Caki2 (cell line): ENCODE measurements at regions not wholly inside any gene's neighbourhood (a gene's known extent, or its start where the extent isn't known, plus 50 kb on each side); places are given as distances from the start of the nearest gene placed in this dataset.

Experiments
- DNase-seq: peaks from one replicate; pipeline ENCODE4 v3.0.0-alpha.2; 2015; ENCODE audit warnings: low read depth
- in situ Hi-C: cut with HindIII; loops from 2 replicates; pipeline ENCODE4 v1.10.0; 2016; ENCODE audit warnings: low sequenced_read_pairs, low pct_unique_long_range_greater_than_20kb, mixed read lengths

GRCh38 chr15:46854564-46854963 is 862.7 kb upstream of the SEMA6D start:
- no peak for DNase-seq
- in situ Hi-C loops = no loop called here

DNA sequence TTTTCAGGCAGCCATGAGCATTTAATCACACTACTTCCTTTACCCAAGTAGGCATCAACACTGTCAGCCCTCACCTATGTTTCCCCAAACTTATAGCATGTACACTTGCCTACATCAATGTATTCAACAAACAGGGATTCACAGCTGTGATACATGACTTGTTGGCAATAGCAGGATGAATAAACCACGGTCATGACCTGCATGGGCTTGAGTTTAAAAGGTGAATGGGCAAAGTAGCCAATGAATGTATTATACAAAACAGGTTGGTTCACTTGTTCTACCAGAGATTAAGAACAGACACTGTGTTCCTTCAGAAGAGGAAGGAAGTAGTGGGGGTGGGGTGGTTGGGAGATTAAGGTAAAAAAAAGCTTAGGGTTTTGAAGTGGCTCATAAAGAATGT is 861.9 kb upstream of the SEMA6D start:
- in situ Hi-C loops = no loop called here
- no peak for DNase-seq

DNA sequence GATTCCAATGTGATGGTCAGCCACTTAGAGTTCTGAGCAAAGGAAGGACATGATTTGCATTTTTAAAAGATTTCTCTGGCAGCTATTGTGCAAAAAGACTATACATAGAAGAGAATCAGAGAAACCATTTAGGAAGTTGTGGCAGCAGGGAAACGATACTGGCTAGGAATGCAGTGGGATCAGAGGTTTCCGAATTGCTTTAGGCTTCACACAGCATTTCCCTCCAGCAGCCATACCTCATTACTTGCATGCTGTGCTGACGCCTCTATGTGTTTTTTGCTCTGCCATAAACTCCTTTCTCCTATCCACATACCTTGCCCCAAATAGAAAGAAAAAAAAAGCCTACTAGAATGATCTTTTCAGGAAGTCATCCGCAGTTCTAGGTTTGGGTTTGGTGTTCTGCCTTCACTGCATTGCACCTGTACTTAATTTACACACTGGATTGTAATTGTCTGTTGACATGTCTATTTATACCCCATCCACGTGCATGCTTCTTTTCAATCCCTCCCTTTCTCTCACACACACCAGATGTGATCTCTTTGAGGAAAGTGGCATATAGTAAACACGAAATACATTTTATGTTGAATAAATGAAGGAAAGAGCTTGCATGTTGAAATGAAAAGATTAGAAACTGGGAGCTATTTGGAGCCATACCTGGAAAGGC is 860.3 kb upstream of the SEMA6D start:
- in situ Hi-C loops = no loop called here
- DNase-seq = no peak

- DNase-seq = no peak
- in situ Hi-C loops = no loop called here
Observed at GRCh38 chr15:46858150-46858549, 859.2 kb upstream of the SEMA6D start.

DNA sequence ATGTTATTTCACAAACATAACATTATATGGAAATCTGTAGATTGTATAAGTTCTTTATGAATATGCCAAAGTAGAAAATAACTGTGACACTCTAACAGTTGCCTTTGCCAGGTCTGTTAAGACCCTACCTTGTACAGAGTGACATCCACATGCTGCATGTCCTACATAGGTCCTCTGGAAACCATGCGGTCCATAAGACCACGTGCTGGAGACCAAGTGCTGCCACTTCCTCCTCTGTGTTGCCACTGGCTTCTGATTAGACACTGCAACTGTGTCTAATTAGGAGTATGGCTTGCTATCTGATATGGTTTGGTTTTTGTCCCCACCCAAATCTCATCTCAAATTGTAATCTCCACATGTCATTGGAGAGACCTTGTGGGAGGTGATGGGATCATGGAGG is 855.5 kb upstream of the SEMA6D start:
- DNase-seq = no peak
- in situ Hi-C loops = no loop called here

DNA sequence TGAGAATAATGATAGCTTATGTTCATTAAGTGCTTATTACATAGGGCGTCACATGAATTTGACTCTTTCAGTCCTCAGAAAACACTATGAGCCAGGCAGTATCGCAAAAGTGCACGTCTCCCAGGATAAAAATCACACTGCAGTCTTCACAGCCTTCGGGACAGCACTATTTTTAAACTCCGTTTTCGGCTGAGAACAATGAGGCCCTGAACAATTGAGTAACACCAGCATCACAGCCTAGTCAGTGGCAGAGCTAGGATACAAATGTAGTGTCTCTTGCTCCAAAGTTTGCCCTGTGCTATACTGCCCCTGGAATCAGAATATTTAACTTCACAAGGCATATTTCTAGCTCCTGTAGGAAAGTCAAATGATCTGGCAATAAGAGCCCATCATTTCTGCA is 852.1 kb upstream of the SEMA6D start:
- in situ Hi-C loops = no loop called here
- no peak for DNase-seq

DNA sequence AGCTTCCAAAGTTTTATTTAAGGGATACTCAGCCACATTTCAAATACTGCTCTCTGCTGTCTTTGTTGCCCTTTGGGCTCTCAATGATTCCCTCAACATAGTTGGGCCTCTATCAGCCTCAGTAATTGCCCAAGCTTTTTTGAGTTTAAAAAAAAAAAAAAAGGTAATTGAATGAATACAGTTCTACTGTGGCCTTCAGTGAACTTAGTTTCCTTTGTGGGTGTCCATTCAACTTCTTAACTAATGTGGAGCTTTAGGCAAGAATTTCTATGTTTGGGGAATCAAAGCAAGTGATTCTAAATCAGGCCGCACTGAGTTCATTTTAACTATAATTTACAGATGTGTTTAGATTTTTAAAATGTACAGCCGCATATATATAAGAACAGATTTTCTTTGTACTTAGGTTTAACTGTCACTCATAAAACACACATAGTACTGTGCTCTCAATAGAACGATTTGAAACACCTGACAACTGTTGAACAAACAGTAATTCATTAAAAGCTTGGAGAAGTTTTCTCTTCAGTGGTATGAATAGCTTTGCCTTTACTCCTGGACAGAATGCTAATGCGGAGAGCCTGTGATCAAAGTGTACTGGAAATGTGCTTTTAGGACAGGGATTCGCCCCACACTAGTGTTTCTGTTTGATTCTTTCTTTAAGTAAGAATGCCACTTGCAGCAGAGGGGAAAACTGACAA is 844.9 kb upstream of the SEMA6D start:
- in situ Hi-C loops = no loop called here
- no peak for DNase-seq

DNA sequence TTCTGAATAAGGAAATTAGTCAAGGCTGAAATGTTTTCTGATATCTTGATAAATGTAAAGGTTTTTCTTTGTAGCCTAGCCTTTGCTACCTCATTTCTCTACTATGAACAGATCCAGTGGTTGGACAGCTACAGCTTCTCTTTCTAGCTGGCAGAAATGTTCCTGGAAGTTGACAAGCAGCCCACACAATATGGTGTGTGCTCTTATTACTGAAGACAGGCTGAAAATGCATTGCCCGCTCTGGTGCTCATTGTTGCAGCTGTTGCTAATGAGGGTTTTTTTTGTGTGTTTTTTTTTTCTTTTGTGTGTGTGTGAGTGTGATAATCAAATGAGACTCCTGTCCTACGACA is 844.3 kb upstream of the SEMA6D start:
- DNase-seq = no peak
- in situ Hi-C loops = no loop called here

- DNase-seq = no peak
- in situ Hi-C loops = no loop called here
Observed at GRCh38 chr15:46879032-46879770, 838.1 kb upstream of the SEMA6D start.

DNA sequence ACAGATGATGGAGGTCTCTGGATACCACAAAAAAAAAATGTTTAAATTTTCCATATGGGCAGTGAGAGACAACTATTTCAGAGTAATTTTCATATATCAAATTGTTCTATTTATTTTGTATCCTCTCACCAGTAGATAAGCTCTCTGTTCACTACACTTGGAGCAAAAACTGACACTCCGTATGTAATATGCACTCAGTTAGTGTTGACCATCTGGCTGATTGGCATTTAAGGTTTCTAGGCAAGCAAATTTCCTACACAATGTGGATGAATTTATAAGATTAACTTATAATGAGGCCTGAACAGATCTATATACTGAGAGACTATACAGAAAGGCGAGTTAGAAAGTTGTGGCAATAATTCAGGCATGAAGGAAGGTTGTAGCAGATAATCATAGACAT is 836.5 kb upstream of the SEMA6D start:
- DNase-seq = no peak
- in situ Hi-C loops = no loop called here

- in situ Hi-C loops = no loop called here
- DNase-seq = no peak
Observed at GRCh38 chr15:46892621-46893160, 824.6 kb upstream of the SEMA6D start.

- in situ Hi-C loops = no loop called here
- no peak for DNase-seq
Observed at GRCh38 chr15:46894644-46895043, 822.7 kb upstream of the SEMA6D start.

- no peak for DNase-seq
- in situ Hi-C loops = no loop called here
Observed at GRCh38 chr15:46897266-46897665, 820.0 kb upstream of the SEMA6D start.

GRCh38 chr15:46901001-46901400 is 816.3 kb upstream of the SEMA6D start:
- in situ Hi-C loops = no loop called here
- DNase-seq = no peak

DNA sequence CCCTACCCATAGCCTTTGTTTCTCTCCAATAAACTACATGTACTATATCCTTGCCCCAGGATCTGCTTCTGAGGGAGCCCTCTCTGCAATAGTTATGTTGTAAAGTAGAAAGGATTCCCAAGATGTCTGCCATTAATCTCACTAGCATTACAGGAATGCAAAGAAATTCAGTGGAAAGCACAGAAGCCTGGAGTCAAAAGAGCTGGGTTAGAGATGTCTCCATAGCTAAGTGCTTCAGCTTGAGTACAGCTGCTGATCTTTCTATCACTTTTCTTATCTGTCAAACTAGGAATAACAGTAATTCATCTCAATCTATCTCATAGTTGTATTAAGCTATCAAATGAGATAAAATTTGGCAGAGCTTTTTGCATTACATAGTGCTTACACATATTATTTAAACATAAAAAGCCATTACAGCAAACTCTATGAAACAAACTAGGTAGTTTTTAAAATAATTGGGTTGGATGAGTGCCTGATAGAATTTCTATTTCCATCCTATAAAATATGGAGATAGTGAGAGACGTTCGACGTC is 799.5 kb upstream of the SEMA6D start:
- in situ Hi-C loops = no loop called here
- DNase-seq = no peak

- in situ Hi-C loops = no loop called here
- DNase-seq = no peak
Observed at GRCh38 chr15:46918462-46919140, 798.7 kb upstream of the SEMA6D start.

GRCh38 chr15:46921891-46922290 is 795.4 kb upstream of the SEMA6D start:
- in situ Hi-C loops = no loop called here
- DNase-seq = no peak

GRCh38 chr15:46930426-46930825 is 786.9 kb upstream of the SEMA6D start:
- no peak for DNase-seq
- in situ Hi-C loops = no loop called here

- in situ Hi-C loops = no loop called here
- no peak for DNase-seq
Observed at GRCh38 chr15:46933332-46933731, 784.0 kb upstream of the SEMA6D start.
